ENCODE measurements at regions not wholly inside any gene's neighbourhood (a gene's known extent, or its start where the extent isn't known, plus 50 kb on each side); places are given as distances from the start of the nearest gene placed in this dataset.
A peak's percentile ranks its signal among the peaks of the same experiment; 100 is the strongest.

DNA sequence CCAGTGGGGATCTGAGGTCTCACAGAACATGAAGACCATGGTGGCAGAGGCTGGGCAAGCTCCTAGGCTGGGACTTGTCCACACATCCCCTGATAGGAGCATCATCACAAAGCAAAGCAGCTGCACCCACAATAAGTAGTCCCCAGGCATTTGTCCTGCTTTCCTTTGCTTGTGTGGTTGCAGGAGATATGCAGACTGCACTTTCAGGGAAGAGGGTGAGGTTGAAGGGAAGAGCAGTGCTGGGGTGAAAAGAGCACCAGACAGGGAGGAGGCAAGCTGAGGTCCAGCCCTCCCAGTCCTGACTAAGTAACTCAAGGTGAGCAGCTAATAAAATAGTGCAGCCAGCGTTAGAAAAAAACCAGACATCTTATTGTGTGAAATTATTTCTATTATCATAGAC, 383.6 kb downstream of the UQCRFS1 start:
- Histone ChIP-seq H2BK120ac (ENCODE audit: low read depth, low read length) (no peak overlapping the region), H2BK12ac (ENCODE audit: low read length) (no peak overlapping the region), H3K9ac (ENCODE audit: low read depth, low read length, poor library complexity) (no peak overlapping the region), H3K18ac (ENCODE audit: low read length) (no peak overlapping the region), H4K91ac (ENCODE audit: low read depth, low read length, poor library complexity) (no peak overlapping the region), H3K23ac (ENCODE audit: low read depth, low read length, poor library complexity) (no peak overlapping the region), H2AK5ac (ENCODE audit: low read depth, low read length) (no peak overlapping the region), H2BK15ac (ENCODE audit: low read length) (no peak overlapping the region), H3K36me3 (replicated peaks in 1 of 2; ENCODE audit: control insufficient read depth in 2 of 2, insufficient read depth in 2 of 2, low read length in 2 of 2) (no peaks in the 10 kb centered on the region), H2AFZ (ENCODE audit: low read length) (no peak overlapping the region), H3K4me2 (ENCODE audit: insufficient read depth, low read length, poor library complexity, severe bottlenecking) (no peak overlapping the region), H3K79me1 (ENCODE audit: low read depth, low read length) (no peaks in the 10 kb centered on the region), H3K4me3 (ENCODE audit: low read length in 2 of 2) (no peak overlapping the region), H2BK5ac (ENCODE audit: low read length) (no peak overlapping the region), H3K4me1 (ENCODE audit: control insufficient read depth in 2 of 2, insufficient read depth in 1 of 2, low read depth in 1 of 2, low read length in 2 of 2) (peaks cover 0 to 7% of the 10 kb centered on the region in 2 donors), H3K27ac (replicated peaks; ENCODE audit: low read length) (no peak overlapping the region), H4K8ac (ENCODE audit: low read depth, low read length) (no peak overlapping the region), H3K4ac (ENCODE audit: low read length) (no peak overlapping the region), H3K27me3 (ENCODE audit: control insufficient read depth in 3 of 3, insufficient read depth in 3 of 3, low read depth in 1 of 3, low read length in 3 of 3) (no peaks in the 10 kb centered on the region), H3K14ac (ENCODE audit: low read length) (no peak overlapping the region), H3K9me3 (replicated peaks in 1 of 2; ENCODE audit: control insufficient read depth in 2 of 2, insufficient read depth in 1 of 2, low read depth in 1 of 2, low read length in 2 of 2) (no peaks in the 10 kb centered on the region)
- WGBS, 2 donors (ENCODE audit: extremely low coverage in 2 of 2, insufficient read length in 2 of 2, insufficient replicate concordance in 1 of 2) = no CpG with 5 or more reads among the region's 1 CpG
- DNase-seq (ENCODE audit: low spot score) = no peak

DNA sequence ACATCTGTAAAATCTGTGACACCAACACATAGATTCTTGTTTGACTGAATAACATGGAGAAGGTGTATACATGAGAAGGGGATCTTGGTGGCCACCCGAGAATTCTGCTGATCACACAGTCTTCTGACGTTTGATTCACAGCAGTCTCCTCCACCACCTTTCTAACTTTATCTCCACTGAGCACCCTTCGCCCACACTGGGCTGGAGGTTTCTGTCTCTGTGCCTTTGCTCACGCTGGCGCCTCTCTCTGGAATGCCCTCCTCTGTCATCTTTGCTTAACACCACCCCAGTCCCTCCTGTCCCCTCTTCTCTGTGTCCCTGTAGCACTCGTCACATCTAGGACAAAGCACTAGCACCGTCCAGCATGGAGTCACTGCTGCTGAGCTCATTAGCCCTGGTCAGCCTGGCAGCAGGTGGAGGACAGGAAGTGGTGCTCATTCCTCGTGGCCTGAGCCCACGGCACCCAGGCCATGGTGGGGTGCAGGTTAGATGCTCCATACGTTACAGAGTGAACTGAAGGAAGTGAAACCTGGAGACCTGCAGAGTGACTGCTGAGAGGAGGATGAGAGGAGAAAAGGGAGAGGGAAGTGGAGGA, 384.6 kb downstream of the UQCRFS1 start:
- H3K79me1 ChIP-seq (ENCODE audit: low read depth, low read length) = no peaks in the 10 kb centered on the region
- H3K36me3 ChIP-seq (replicated peaks in 1 of 2; ENCODE audit: control insufficient read depth in 2 of 2, insufficient read depth in 2 of 2, low read length in 2 of 2) = no peaks in the 10 kb centered on the region
- H2AFZ ChIP-seq (ENCODE audit: low read length) = no peak overlapping the region
- no peak overlapping the region for H3K4me3 ChIP-seq (ENCODE audit: low read length in 2 of 2)
- H3K4me1 ChIP-seq (ENCODE audit: control insufficient read depth in 2 of 2, insufficient read depth in 1 of 2, low read depth in 1 of 2, low read length in 2 of 2) = peaks cover 0 to 12% of the 10 kb centered on the region in 2 donors
- H3K18ac ChIP-seq (ENCODE audit: low read length) = peak overlapping the region; percentile 24
- no peak overlapping the region for H2BK5ac ChIP-seq (ENCODE audit: low read length)
- no peak overlapping the region for H3K4me2 ChIP-seq (ENCODE audit: insufficient read depth, low read length, poor library complexity, severe bottlenecking)
- no peak overlapping the region for H3K14ac ChIP-seq (ENCODE audit: low read length)
- no peak overlapping the region for H2AK5ac ChIP-seq (ENCODE audit: low read depth, low read length)
- no peak overlapping the region for H2BK12ac ChIP-seq (ENCODE audit: low read length)
- no peak for DNase-seq (ENCODE audit: low spot score)
- H3K9me3 ChIP-seq (replicated peaks in 1 of 2; ENCODE audit: control insufficient read depth in 2 of 2, insufficient read depth in 1 of 2, low read depth in 1 of 2, low read length in 2 of 2) = no peaks in the 10 kb centered on the region
- no peak overlapping the region for H3K4ac ChIP-seq (ENCODE audit: low read length)
- WGBS, 2 donors (ENCODE audit: extremely low coverage in 2 of 2, insufficient read length in 2 of 2, insufficient replicate concordance in 1 of 2) = no CpG with 5 or more reads among the region's 10 CpGs
- no peak overlapping the region for H4K91ac ChIP-seq (ENCODE audit: low read depth, low read length, poor library complexity)
- H2BK120ac ChIP-seq (ENCODE audit: low read depth, low read length) = no peak overlapping the region
- H3K27me3 ChIP-seq (ENCODE audit: control insufficient read depth in 3 of 3, insufficient read depth in 3 of 3, low read depth in 1 of 3, low read length in 3 of 3) = no peaks in the 10 kb centered on the region
- peak overlapping the region; percentile 70 for H3K23ac ChIP-seq (ENCODE audit: low read depth, low read length, poor library complexity)
- peak overlapping the region; percentile 65 for H3K9ac ChIP-seq (ENCODE audit: low read depth, low read length, poor library complexity)
- H3K27ac ChIP-seq (replicated peaks; ENCODE audit: low read length) = no peak overlapping the region
- peak overlapping the region; percentile 53 for H2BK15ac ChIP-seq (ENCODE audit: low read length)
- no peak overlapping the region for H4K8ac ChIP-seq (ENCODE audit: low read depth, low read length)

DNA sequence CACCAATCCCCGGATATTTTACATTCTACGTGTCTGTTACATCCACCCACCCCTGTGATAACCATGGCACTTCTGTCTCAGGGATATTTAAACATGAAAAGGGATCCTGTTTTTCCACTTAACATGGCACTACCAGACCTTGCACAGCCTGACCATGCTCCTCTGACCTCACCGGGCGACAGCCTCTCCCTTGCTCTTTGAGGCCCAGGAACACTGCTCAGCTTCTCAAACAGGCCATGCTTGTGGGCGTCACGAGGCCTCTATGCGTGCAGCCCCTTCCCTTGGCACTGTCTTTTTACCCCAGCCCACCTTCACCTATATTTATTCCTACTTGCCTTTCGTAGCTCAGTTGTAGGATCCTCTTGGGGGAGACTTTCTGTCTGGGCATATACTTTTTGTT, 385.6 kb downstream of the UQCRFS1 start:
- Histone ChIP-seq H3K23ac (ENCODE audit: low read depth, low read length, poor library complexity) (no peak overlapping the region), H3K4me1 (ENCODE audit: control insufficient read depth in 2 of 2, insufficient read depth in 1 of 2, low read depth in 1 of 2, low read length in 2 of 2) (peaks cover 0 to 13% of the 10 kb centered on the region in 2 donors), H4K8ac (ENCODE audit: low read depth, low read length) (no peak overlapping the region), H2AK5ac (ENCODE audit: low read depth, low read length) (no peak overlapping the region), H3K9me3 (replicated peaks in 1 of 2; ENCODE audit: control insufficient read depth in 2 of 2, insufficient read depth in 1 of 2, low read depth in 1 of 2, low read length in 2 of 2) (no peaks in the 10 kb centered on the region), H2BK15ac (ENCODE audit: low read length) (no peak overlapping the region), H3K14ac (ENCODE audit: low read length) (no peak overlapping the region), H2AFZ (ENCODE audit: low read length) (no peak overlapping the region), H3K36me3 (replicated peaks in 1 of 2; ENCODE audit: control insufficient read depth in 2 of 2, insufficient read depth in 2 of 2, low read length in 2 of 2) (no peaks in the 10 kb centered on the region), H2BK120ac (ENCODE audit: low read depth, low read length) (no peak overlapping the region), H3K79me1 (ENCODE audit: low read depth, low read length) (no peaks in the 10 kb centered on the region), H2BK12ac (ENCODE audit: low read length) (no peak overlapping the region), H3K4me2 (ENCODE audit: insufficient read depth, low read length, poor library complexity, severe bottlenecking) (no peak overlapping the region), H3K4me3 (ENCODE audit: low read length in 2 of 2) (no peak overlapping the region), H3K27ac (replicated peaks; ENCODE audit: low read length) (no peak overlapping the region), H3K27me3 (ENCODE audit: control insufficient read depth in 3 of 3, insufficient read depth in 3 of 3, low read depth in 1 of 3, low read length in 3 of 3) (no peaks in the 10 kb centered on the region), H4K91ac (ENCODE audit: low read depth, low read length, poor library complexity) (no peak overlapping the region), H3K4ac (ENCODE audit: low read length) (no peak overlapping the region), H2BK5ac (ENCODE audit: low read length) (no peak overlapping the region), H3K9ac (ENCODE audit: low read depth, low read length, poor library complexity) (no peak overlapping the region), H3K18ac (ENCODE audit: low read length) (no peak overlapping the region)
- WGBS, 2 donors (ENCODE audit: extremely low coverage in 2 of 2, insufficient read length in 2 of 2, insufficient replicate concordance in 1 of 2) = no CpG with 5 or more reads among the region's 8 CpGs
- DNase-seq (ENCODE audit: low spot score) = no peak

DNA sequence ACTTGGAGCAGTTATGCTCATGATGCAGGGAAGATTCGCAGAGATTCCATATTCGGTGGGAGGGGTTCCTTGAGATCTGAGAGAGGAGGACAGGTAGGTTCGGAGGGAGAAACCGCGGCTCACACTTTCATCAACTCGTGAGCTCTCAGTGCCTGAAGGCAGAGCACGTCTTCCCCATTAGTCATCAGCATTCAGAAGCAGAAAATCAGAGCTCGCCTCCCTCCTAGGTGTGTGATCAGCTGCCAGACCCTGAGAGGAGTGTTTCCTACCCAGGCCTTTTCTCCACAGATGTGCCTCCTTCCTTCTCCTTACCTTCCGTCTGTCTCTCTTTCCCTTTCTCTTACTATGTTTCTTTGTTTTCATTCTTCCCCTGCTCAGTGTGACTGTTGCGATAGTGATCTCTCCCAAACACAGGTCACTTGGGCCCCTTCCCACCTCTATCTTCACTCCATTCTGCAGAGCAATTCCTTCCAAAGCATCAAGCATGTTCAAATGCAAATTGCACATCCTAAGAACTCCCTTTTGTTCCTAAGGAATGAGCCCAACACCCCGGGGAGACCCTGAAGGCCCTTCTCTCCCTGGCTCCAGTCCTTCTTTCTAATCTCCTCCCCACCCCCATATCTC, 389.5 kb downstream of the UQCRFS1 start:
- Histone ChIP-seq H3K27ac (replicated peaks; ENCODE audit: low read length) (no peak overlapping the region), H2BK12ac (ENCODE audit: low read length) (no peak overlapping the region), H2AK5ac (ENCODE audit: low read depth, low read length) (no peak overlapping the region), H2BK120ac (ENCODE audit: low read depth, low read length) (no peak overlapping the region), H3K14ac (ENCODE audit: low read length) (no peak overlapping the region), H4K91ac (ENCODE audit: low read depth, low read length, poor library complexity) (no peak overlapping the region), H3K79me1 (ENCODE audit: low read depth, low read length) (no peaks in the 10 kb centered on the region), H2AFZ (ENCODE audit: low read length) (no peak overlapping the region), H3K4me1 (ENCODE audit: control insufficient read depth in 2 of 2, insufficient read depth in 1 of 2, low read depth in 1 of 2, low read length in 2 of 2) (peaks cover 0 to 8% of the 10 kb centered on the region in 2 donors), H3K9ac (ENCODE audit: low read depth, low read length, poor library complexity) (no peak overlapping the region), H2BK5ac (ENCODE audit: low read length) (no peak overlapping the region), H3K18ac (ENCODE audit: low read length) (no peak overlapping the region), H3K36me3 (replicated peaks in 1 of 2; ENCODE audit: control insufficient read depth in 2 of 2, insufficient read depth in 2 of 2, low read length in 2 of 2) (no peaks in the 10 kb centered on the region), H4K8ac (ENCODE audit: low read depth, low read length) (no peak overlapping the region), H3K27me3 (ENCODE audit: control insufficient read depth in 3 of 3, insufficient read depth in 3 of 3, low read depth in 1 of 3, low read length in 3 of 3) (no peaks in the 10 kb centered on the region), H3K4ac (ENCODE audit: low read length) (no peak overlapping the region), H3K4me3 (ENCODE audit: low read length in 2 of 2) (no peak overlapping the region), H3K9me3 (replicated peaks in 1 of 2; ENCODE audit: control insufficient read depth in 2 of 2, insufficient read depth in 1 of 2, low read depth in 1 of 2, low read length in 2 of 2) (no peaks in the 10 kb centered on the region), H2BK15ac (ENCODE audit: low read length) (no peak overlapping the region), H3K4me2 (ENCODE audit: insufficient read depth, low read length, poor library complexity, severe bottlenecking) (no peak overlapping the region), H3K23ac (ENCODE audit: low read depth, low read length, poor library complexity) (no peak overlapping the region)
- WGBS, 2 donors (ENCODE audit: extremely low coverage in 2 of 2, insufficient read length in 2 of 2, insufficient replicate concordance in 1 of 2) = no CpG with 5 or more reads among the region's 11 CpGs
- peak; percentile 3 for DNase-seq (ENCODE audit: low spot score)

All from neuronal stem cell (in vitro differentiated cells).